ENCODE measurements at regions not wholly inside any gene's neighbourhood (a gene's known extent, or its start where the extent isn't known, plus 50 kb on each side); places are given as distances from the start of the nearest gene placed in this dataset.
"Not testable (repeated sequence)": the region's sequence is repeated elsewhere in the genome, so short reads cannot be mapped to it uniquely, and the experiment has no call there.

GRCh38 chr10:55223352-55223751, 422.3 kb upstream of the PCDH15 start:
- no peak for DNase-seq

DNA sequence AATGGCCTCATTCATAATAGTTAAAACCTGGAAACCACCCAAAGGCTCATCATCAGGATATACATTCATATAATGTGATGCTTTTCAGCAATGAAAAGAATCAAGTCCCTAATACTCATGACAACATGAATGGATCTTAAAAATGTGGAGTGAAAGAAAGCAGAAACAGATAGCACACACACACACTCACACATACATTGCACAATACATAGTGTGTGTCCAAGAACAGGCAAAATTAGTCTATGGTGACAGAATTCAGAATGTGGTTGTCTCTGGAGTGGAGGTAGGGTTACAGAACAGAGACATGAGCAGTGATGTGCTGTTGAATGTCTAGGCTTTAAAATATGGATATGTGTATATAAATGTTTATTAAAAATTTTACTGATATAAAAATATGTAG, 419.9 kb upstream of the PCDH15 start:
- DNase-seq, result no peak

- no peak for DNase-seq
These were observed 414.7 kb upstream of the PCDH15 start for GRCh38 chr10:55215699-55216098.

DNA sequence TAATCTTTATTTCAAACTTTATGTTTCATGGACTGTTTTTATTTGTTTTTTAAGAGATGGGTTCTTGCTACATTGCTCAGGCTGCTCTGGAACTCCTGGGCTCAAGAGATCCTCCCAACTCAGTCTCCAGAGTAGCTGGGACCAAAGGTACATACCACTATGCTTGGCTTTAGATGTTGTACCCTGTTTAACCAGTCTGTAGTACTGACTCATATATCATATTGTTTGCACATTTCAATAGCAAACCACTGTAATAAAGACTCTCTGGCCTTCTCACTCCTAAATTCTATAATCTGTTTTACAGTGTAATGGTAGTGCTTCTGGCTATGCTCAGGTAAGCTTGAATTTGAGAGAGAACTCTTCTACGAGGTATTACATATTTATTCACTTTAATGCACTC, 413.6 kb upstream of the PCDH15 start:
- no peak for DNase-seq

DNA sequence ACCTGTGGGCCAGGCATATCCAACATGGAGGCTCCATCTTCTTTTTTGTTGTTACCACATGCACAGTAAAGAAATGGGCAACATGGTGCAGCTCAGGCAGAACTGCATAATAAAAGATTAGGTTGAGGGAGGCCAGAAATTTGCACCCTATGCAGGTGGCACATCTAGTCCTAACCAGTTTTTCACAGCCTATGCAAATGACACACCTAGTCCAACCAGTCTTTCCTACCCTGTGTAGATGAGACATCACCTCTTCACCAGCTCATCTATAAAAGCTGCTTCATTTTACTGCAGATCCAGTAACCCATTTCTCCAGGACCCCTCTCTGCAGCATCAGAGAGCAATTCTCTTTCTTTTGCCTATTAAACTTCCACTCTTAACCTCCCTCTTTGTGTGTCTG, 411.0 kb upstream of the PCDH15 start:
- DNase-seq, result no peak

DNA sequence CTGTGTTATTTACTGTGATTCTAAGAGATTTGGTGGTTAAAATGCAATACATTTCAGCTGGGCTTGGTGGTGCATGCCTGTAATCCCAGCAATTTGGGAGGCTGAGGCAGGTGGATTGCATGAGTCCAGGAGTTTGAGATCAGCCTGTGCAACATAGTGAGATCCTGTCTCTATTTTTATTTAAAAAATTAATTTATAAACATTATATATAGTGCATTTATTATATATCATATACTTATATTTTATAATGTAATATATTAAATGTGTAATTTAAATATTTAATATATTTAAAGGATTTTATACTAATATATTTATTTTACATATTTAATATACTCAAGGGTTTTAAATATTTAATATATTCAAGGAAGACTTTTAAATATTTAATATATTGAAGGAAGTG, 402.8 kb upstream of the PCDH15 start:
- no peak for DNase-seq

DNA sequence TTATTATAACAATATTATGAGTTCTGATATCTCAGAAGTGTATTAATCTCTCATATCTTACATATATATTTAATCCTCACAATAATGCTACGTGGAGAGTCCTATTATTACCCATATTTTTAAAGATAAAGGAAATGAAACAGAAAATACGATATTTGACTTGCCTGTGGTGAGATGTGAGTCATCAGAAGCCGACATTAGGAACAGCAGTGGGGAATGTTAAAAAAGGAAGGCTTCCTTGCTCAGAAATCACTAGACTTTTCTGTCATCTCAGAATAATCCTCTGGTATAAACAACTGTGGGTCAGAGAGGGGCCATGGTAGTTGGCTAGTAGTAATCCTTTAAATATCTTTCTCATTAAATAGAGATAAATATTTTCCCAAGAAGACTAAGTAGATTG, 402.3 kb upstream of the PCDH15 start:
- DNase-seq, result no peak

DNA sequence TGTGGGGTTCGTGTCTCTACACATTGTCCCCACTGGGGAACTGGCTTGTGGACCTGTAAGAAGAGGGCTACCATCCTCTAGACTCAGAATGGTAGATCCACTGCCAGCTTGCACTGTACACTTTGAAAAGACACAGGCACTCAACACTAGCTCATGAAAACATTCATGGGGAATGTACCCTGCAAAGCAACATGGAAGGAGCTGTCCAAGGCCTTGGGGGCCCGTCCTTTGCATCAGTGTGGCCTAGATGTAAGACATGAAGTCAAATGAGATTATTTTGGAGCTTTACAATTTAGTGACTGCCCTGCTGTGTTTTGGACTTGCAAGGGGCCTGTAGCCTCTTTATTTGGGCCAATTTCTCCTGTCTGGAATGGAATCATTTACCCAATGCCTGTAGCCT, 399.0 kb upstream of the PCDH15 start:
- DNase-seq, result no peak

GRCh38 chr10:55191236-55191860, 390.3 kb upstream of the PCDH15 start:
- no peak for DNase-seq

GRCh38 chr10:55183993-55184392, 383.0 kb upstream of the PCDH15 start:
- DNase-seq, result no peak

- no peak for DNase-seq
These were observed 379.3 kb upstream of the PCDH15 start for GRCh38 chr10:55180357-55180756.

DNA sequence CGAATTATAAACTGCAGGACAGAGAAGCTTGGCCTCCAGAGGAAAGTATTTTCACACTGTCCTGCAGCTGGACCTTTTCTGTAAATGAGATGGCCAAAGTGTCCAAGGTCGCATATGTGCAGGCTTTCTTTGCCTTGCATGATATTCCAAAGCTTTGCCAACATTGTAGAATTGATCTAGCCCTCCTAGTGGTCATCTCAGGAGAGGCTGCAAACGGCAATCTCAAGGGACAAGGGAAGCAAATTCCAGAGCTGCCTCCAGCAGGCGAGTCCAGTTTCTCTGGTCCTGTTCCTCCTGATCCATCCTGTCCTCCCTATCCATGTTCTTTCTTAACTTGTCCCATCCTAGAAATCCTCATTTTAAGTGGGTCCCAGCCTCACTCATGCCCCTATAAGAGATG, 373.4 kb upstream of the PCDH15 start:
- DNase-seq, result no peak

GRCh38 chr10:55169493-55169892, 368.5 kb upstream of the PCDH15 start:
- no peak for DNase-seq

DNA sequence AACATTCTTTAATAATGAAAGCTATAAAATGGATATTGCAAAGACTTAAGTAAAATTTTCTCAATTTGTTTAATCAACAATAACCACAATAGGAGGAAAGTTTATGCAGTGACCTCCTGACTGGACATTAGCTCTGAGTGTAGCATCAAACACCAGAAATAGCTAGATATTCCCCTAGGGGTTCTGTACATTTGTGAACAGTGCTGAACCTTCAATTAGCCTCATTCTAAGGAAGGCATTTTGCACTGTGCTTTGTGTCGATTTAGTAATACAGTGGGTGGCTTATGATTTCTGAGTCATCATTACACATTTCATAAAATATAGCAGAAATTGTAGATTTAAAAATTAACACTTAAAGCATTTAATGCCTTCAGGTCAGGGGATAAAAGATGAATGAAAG, 367.3 kb upstream of the PCDH15 start:
- DNase-seq, result no peak

DNA sequence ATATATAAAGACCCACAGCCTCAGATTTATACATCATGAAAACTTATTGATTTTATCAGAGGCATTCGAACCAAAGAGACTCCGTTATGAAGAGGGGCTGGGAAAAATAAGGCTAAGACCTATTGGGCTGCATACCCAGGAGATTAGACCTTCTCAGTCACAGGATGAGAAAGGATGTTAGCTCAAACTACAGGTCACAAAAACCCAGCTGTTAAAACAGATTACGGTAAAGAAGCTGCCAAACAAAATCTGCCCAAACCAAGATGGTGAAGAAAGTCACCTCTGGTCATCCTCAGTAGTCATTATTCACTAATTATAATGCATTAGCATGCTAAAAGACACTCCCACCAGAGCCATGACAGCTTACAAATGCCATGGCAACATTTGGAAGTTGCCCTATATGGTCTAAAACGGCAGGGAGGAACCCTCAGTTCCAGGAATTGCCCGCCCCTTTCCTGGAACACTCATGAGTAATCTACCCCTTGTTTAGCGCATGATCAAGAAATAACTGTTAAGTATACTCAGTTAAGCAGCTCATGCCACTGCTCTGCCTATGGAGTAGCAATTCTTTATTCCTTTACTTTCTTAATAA, 362.5 kb upstream of the PCDH15 start:
- no peak for DNase-seq

GRCh38 chr10:55162321-55162720, 361.3 kb upstream of the PCDH15 start:
- DNase-seq, result not testable (repeated sequence)

- no peak for DNase-seq
These were observed 359.7 kb upstream of the PCDH15 start for GRCh38 chr10:55160655-55161283.

GRCh38 chr10:55158633-55159032, 357.6 kb upstream of the PCDH15 start:
- DNase-seq, result no peak

DNA sequence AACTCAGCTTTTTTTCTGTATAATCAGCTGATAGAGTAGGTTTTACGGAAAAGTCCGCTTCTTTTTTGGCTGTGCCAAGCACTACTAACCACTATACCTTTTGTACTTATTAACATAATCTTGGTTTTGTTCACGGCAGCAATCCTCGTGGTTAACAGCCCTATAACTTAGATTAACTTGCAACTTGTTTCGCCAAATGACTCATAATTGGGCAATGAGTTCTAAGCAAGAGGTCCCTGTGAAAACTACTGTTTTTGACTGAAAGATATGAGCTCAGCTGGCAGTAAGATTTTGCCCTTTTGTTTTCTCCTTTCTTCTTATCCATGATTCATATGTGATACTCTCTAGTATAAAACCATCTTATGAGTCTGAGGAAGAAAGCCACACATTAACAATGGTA, 345.0 kb upstream of the PCDH15 start:
- DNase-seq, result no peak

DNA sequence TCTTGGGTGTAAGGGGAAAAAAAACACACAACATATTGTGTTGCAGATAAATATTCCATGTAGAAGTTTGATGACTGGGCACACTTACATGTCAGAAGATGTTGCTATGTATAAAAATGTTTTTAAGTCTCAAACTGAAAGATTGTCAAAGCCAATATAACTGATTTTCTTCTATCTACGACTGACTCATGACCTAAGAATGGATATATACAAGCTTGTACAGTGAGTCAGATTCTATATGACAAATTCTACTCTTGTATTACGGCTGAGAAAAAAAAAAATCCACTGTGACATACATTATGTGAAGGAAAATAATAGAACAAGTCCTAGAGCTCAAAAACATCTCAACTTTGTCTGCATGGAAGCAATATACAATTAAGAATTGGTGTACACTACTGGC, 343.0 kb upstream of the PCDH15 start:
- no peak for DNase-seq

- no peak for DNase-seq
These were observed 340.9 kb upstream of the PCDH15 start for GRCh38 chr10:55141892-55142291.

- no peak for DNase-seq
These were observed 336.0 kb upstream of the PCDH15 start for GRCh38 chr10:55137063-55137462.

DNA sequence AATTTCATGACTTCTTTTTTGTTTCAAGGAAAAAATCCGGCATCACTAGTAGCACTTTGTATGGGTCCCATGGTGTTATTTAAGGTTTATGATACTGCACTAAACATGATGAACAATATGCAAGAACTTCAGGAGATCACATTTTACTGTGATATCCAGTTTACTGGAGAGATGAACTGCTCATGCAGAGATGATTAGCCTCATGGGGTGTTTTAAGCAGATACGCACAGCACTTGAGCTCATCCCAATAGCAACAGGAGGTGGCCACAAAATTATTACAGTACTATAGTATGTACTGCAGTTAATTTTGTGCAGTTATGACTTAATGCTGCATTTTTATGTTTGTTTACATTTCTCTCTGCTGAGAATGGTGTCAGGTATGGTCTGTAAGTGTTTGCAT, 303.7 kb upstream of the PCDH15 start:
- no peak for DNase-seq

GRCh38 chr10:55098452-55098851, 297.4 kb upstream of the PCDH15 start:
- no peak for DNase-seq

All from DMS79 treated with DMSO at 0.1 percent for 48 hours (cell line).